ENCODE measurements at regions not wholly inside any gene's neighbourhood (a gene's known extent, or its start where the extent isn't known, plus 50 kb on each side); places are given as distances from the start of the nearest gene placed in this dataset.

DNA sequence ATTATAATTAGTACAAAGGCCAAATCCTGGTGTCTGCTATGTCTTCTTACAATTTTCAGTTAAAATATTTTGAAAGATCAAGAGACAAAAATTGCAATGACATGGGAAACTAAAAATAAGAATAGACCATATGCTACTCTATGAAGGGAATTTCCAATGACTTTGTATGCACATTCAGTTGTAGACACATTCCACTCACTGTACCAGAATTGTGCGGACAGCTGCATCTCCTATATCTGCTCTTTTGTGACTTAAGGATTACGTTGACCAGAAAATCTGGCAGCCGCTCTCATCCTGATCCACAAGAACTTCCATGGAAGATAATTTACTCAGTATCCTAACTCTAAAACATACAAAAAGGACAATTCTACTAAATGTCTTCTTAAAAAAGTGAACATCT lies 493.9 kb upstream of the KCNMB2 start:
- Histone ChIP-seq H3K4me3 (replicated peaks in 1 of 3; ENCODE audit: insufficient read depth in 1 of 3, low read depth in 2 of 3, low read length in 3 of 3) (no peak overlapping the region), H3K36me3 (replicated peaks in 1 of 2; ENCODE audit: control insufficient read depth in 1 of 2, insufficient read depth in 2 of 2, low read length in 2 of 2) (no peaks in the 10 kb centered on the region), H3K27me3 (ENCODE audit: control insufficient read depth in 1 of 2, insufficient read depth in 2 of 2, low read length in 2 of 2) (no peaks in the 10 kb centered on the region), H3K4me2 (ENCODE audit: low read depth, low read length) (no peak overlapping the region), H3K79me2 (ENCODE audit: insufficient read depth, low read length) (no peaks in the 10 kb centered on the region), H3K27ac (ENCODE audit: extremely low read length, insufficient read depth, low read length) (no peak overlapping the region), H3K4me1 (ENCODE audit: insufficient read depth, low read length) (no peaks in the 10 kb centered on the region), H2AFZ (ENCODE audit: low read length) (no peak overlapping the region), H4K20me1 (ENCODE audit: insufficient read depth, low read length) (no peaks in the 10 kb centered on the region), H3K9me3 (ENCODE audit: low read length) (no peaks in the 10 kb centered on the region), H3K9ac (ENCODE audit: insufficient read depth, low read depth, low read length) (no peak overlapping the region)
- intact Hi-C loops (cut with micrococcal nuclease; ENCODE audit: unreplicated experiment) (no loop called here), in situ Hi-C loops (cut with HindIII; ENCODE audit: extremely low pct_ligation_motif_present, low pct_unique_long_range_greater_than_20kb) (no loop called here)
- BruUV-seq (replicated peaks): no TSS peak
- CTCF ChIA-PET (ENCODE audit: low intra/inter-chr PET ratio, low total read pairs): no interaction called here
- POLR2A ChIA-PET: no interaction called here
- no peak for ATAC-seq
- DNase-seq (ENCODE audit: low spot score): no peak
- FAIRE-seq: no peak
- WGBS (ENCODE audit: low lambda C conversion rate): 68% methylated on average over 3 of the region's 3 CpGs
- no peak for TF ChIP-seq CBFB (CRISPR knock-in tag; IDR thresholded peaks at IDR 0.05)
- TF ChIP-seq, protein P1, sequence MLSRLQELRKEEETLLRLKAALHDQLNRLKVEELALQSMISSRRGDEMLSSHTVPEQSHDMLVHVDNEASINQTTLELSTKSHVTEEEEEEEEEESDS (CRISPR knock-in tag; IDR thresholded peaks at IDR 0.05; ENCODE audit: borderline replicate concordance): no peak
- TF ChIP-seq, protein P2, sequence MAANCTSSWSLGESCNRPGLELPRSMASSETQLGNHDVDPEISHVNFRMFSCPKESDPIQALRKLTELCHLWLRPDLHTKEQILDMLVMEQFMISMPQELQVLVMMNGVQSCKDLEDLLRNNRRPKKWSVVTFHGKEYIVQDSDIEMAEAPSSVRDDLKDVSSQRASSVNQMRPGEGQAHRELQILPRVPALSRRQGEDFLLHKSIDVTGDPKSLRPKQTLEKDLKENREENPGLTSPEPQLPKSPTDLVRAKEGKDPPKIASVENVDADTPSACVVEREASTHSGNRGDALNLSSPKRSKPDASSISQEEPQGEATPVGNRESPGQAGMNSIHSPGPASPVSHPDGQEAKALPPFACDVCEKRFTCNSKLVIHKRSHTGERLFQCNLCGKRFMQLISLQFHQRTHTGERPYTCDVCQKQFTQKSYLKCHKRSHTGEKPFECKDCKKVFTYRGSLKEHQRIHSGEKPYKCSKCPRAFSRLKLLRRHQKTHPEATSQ (CRISPR knock-in tag; IDR thresholded peaks at IDR 0.05; ENCODE audit: borderline replicate concordance): no peak
- TF ChIP-seq, protein P3, sequence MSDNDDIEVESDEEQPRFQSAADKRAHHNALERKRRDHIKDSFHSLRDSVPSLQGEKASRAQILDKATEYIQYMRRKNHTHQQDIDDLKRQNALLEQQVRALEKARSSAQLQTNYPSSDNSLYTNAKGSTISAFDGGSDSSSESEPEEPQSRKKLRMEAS (IDR thresholded peaks at IDR 0.05): no peak
- no peak for TF ChIP-seq RNF2 (conservative IDR thresholded peaks at IDR 0.05; ENCODE audit: low read depth)
- TF ChIP-seq, protein P4, sequence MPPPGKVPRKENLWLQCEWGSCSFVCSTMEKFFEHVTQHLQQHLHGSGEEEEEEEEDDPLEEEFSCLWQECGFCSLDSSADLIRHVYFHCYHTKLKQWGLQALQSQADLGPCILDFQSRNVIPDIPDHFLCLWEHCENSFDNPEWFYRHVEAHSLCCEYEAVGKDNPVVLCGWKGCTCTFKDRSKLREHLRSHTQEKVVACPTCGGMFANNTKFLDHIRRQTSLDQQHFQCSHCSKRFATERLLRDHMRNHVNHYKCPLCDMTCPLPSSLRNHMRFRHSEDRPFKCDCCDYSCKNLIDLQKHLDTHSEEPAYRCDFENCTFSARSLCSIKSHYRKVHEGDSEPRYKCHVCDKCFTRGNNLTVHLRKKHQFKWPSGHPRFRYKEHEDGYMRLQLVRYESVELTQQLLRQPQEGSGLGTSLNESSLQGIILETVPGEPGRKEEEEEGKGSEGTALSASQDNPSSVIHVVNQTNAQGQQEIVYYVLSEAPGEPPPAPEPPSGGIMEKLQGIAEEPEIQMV (CRISPR knock-in tag; IDR thresholded peaks at IDR 0.05; ENCODE audit: low read depth): no peak
- TF ChIP-seq, protein P5, sequence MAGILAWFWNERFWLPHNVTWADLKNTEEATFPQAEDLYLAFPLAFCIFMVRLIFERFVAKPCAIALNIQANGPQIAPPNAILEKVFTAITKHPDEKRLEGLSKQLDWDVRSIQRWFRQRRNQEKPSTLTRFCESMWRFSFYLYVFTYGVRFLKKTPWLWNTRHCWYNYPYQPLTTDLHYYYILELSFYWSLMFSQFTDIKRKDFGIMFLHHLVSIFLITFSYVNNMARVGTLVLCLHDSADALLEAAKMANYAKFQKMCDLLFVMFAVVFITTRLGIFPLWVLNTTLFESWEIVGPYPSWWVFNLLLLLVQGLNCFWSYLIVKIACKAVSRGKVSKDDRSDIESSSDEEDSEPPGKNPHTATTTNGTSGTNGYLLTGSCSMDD (CRISPR knock-in tag; IDR thresholded peaks at IDR 0.05): no peak
- TF ChIP-seq JUND (CRISPR knock-in tag; IDR thresholded peaks at IDR 0.05): no peak
- TF ChIP-seq ZMYM2 (CRISPR knock-in tag; IDR thresholded peaks at IDR 0.05): no peak
- TF ChIP-seq ZFP82 (CRISPR knock-in tag; IDR thresholded peaks at IDR 0.05; ENCODE audit: borderline replicate concordance): no peak
- TF ChIP-seq MED1 (CRISPR knock-in tag; IDR thresholded peaks at IDR 0.05): no peak
- TF ChIP-seq, protein P6, sequence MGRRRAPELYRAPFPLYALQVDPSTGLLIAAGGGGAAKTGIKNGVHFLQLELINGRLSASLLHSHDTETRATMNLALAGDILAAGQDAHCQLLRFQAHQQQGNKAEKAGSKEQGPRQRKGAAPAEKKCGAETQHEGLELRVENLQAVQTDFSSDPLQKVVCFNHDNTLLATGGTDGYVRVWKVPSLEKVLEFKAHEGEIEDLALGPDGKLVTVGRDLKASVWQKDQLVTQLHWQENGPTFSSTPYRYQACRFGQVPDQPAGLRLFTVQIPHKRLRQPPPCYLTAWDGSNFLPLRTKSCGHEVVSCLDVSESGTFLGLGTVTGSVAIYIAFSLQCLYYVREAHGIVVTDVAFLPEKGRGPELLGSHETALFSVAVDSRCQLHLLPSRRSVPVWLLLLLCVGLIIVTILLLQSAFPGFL (CRISPR knock-in tag; IDR thresholded peaks at IDR 0.05): no peak
- TF ChIP-seq, protein P7, sequence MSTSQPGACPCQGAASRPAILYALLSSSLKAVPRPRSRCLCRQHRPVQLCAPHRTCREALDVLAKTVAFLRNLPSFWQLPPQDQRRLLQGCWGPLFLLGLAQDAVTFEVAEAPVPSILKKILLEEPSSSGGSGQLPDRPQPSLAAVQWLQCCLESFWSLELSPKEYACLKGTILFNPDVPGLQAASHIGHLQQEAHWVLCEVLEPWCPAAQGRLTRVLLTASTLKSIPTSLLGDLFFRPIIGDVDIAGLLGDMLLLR (CRISPR knock-in tag; IDR thresholded peaks at IDR 0.05): no peak
- TF ChIP-seq, protein P8, sequence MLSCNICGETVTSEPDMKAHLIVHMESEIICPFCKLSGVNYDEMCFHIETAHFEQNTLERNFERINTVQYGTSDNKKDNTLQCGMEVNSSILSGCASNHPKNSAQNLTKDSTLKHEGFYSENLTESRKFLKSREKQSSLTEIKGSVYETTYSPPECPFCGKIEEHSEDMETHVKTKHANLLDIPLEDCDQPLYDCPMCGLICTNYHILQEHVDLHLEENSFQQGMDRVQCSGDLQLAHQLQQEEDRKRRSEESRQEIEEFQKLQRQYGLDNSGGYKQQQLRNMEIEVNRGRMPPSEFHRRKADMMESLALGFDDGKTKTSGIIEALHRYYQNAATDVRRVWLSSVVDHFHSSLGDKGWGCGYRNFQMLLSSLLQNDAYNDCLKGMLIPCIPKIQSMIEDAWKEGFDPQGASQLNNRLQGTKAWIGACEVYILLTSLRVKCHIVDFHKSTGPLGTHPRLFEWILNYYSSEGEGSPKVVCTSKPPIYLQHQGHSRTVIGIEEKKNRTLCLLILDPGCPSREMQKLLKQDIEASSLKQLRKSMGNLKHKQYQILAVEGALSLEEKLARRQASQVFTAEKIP (CRISPR knock-in tag; IDR thresholded peaks at IDR 0.05; ENCODE audit: borderline replicate concordance): no peak
- TF ChIP-seq PAX8 (CRISPR knock-in tag; IDR thresholded peaks at IDR 0.05; ENCODE audit: borderline replicate concordance): no peak
- TF ChIP-seq ZNF607 (CRISPR knock-in tag; IDR thresholded peaks at IDR 0.05; ENCODE audit: borderline replicate concordance): no peak
- no peak for TF ChIP-seq ZNF143 (CRISPR knock-in tag; IDR thresholded peaks at IDR 0.05)
- no peak for TF ChIP-seq TCF7 (IDR thresholded peaks at IDR 0.05; ENCODE audit: low read depth)
